GM23248 (cell line): ENCODE measurements at regions not wholly inside any gene's neighbourhood (a gene's known extent, or its start where the extent isn't known, plus 50 kb on each side); places are given as distances from the start of the nearest gene placed in this dataset.

Experiments
- EZH2 ChIP-seq: fragments of 200-600 bp; sonication (generic); IDR thresholded peaks from 2 replicates; pipeline ENCODE4 v1.6.1; 2018; ENCODE audit warnings: antibody characterized with exemption, mild to moderate bottlenecking; ENCODE audit not compliant: insufficient read depth, poor library complexity, severe bottlenecking
- EZH2phosphoT487 ChIP-seq: fragments of 200-600 bp; sonication (generic); IDR thresholded peaks from 2 replicates; pipeline ENCODE4 v1.6.1; 2018; ENCODE audit warnings: antibody characterized with exemption, moderate library complexity, mild to moderate bottlenecking, low read depth; ENCODE audit not compliant: insufficient read depth

DNA sequence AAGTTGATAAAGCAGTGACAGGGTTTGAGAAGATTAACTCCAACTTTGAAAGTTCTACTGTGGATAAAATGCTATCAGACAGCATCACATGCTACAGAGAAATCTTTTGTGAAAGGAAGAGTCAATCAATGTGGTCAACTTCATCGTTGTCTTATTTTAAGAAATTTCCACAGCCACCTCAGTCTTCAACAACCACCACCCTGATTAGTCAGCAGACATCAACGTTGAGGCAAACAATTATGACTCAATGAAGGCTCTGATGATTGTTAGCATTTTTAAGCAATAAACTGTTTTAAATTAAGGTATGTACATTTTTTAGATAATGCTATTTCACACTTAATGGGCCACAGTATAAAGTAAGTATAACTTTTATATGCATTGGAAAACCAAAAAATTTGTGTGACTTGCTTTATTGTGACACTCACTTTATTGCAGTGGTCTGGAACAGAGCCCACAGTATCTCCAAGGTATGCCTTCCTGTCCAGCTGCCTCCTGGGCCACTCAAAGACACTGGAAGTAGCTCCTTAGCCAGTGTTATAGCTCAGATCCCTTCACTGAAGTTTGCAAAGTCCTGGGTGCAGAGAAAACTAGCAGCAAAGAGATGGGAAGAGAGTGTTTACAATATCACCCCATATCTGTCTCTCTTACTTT lies 293.1 kb downstream of the ARHGAP12 start:
- TF ChIP-seq EZH2: no peak
- no peak for TF ChIP-seq EZH2phosphoT487
